Superior temporal gyrus (tissue), 1 donor: ENCODE measurements at regions not wholly inside any gene's neighbourhood (a gene's known extent, or its start where the extent isn't known, plus 50 kb on each side); places are given as distances from the start of the nearest gene placed in this dataset.

Source experiments
- DNase-seq: peaks from one replicate; pipeline ENCODE4 v3.0.0-alpha.2; 2016; ENCODE audit errors: extremely low spot score

GRCh38 chr5:61953913-61954312 lies 352.1 kb upstream of the KIF2A start:
- DNase-seq: no peak

DNA sequence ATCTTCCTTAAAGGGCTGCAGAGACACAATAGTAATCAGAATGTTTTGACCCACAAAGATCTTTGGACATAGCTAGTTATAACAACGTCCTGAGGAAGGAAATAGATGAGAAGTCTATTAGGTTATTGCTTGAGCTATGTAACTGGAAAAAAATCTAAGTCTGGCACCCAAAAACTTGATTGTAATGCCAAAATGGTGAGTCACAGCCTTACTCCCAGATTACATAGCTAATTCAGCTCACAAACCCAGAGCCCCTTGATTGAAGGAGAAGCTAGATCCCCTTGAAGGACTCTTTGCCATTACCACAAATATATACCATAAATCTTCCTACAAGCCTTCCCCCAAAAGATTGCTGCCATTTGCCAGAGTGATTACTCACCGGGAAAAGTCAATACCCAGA lies 341.8 kb upstream of the KIF2A start:
- DNase-seq: no peak

GRCh38 chr5:61965069-61965468 lies 340.9 kb upstream of the KIF2A start:
- DNase-seq: no peak

DNA sequence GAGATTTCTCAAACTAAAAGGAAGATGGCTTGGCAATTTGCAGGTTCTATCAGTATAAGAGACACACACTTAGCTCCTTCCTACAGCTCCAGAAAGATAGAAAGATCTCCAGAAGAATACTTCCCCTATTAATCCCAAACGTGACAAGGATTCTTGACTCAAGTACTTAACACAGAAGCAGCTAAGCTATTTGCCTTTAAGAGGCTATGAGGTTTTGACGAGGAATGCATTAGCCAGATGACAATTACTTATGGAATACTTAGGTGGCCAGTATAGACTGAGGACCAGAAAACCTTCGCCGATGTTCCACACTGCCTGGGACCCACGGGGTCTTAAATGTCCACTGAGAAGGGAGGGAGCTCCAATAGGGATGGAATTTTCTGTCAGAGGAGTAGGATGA lies 340.5 kb upstream of the KIF2A start:
- no peak for DNase-seq

- no peak for DNase-seq
Observed at GRCh38 chr5:61966296-61966955, 339.6 kb upstream of the KIF2A start.

DNA sequence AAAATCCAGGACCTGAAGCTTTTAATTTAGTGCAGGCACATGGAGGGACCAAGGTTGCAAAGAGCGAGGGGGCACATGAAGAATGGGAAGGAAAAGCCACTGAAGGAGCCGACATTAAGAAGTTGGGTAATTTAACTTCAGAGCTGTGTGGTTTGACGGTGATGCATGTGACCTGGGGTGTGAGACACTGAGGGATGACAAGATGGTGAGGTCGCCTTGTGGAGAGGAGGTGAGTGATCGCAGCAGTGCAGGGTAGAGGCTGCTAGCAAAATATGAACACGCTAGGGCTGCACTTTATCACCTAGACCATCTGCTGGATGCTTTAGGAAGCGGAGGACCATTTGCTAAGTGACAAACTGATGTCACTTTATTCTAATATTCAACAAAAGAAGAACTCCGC lies 339.0 kb upstream of the KIF2A start:
- no peak for DNase-seq

DNA sequence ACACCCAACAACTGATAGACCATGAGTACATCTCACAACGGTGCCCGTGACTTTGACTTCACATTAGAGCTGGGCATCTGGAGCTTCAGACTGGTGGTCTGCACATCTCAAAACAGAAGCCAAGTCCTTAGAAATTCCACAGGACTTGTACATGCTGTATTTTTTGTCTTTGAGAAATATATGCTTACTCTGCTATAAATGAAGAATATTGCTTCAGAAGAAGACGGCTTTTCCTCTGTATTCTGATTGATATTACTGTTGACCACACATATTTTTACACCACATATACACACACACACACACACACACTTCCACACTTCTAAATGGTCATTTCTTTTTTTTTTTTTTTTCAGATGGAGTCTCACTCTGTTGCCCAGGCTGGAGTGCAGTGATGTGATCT lies 338.3 kb upstream of the KIF2A start:
- no peak for DNase-seq

GRCh38 chr5:61969347-61969746 lies 336.7 kb upstream of the KIF2A start:
- DNase-seq: no peak

DNA sequence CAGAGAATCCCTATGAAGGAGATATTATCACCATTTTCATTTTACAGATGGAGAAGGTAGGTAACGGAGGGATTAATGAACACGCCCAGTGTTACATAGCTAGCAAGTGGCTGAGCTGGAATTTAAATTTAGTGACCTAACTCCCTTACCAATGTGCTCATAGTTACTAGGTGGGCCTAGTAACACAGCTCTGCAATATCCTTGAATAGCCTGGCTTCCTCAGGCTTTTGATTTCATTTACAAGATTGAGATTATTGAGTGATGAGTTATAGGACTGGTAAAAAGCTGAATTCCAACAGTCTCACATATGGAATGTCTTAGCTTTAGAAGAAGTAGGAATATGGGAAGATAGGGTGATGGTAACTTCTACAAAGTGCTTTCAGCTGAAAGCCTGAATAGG lies 336.3 kb upstream of the KIF2A start:
- DNase-seq: no peak

DNA sequence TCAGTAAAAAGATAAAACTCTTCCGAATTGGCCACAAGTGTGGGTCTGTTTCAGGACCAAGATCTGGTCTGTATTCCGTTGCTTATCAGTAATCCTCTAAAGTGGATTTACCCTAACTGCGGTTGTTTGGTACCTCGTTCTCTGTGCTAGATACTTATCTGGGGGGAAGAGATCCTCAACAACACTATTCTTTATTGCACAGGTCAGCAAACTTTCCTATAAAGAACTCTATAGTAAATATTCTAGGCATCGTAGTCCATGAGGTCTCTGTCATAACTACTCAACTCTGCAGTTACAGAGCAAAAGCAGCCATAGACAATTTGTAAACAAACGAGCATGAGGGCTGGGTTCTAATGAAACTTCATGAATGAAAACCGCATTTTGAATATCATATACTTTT lies 335.8 kb upstream of the KIF2A start:
- no peak for DNase-seq

DNA sequence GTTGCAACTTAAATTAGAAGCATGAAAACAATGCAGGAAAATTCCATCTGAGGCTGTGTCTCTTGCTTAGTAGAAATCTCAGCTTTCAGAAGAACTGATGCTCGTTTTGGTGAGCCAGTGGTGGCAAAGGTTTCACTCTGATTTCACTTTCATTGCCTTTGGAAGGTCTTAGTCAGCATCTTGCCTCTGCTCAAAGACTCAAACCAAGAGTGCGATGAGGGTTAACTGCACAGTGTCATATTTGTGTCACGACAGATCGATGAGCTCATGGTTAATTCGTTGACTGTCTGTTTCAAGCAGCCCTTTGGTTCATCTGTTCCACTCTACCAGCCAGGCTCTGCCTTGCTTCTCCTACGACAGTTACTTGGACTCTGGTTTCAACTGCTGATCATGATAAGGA lies 331.3 kb upstream of the KIF2A start:
- DNase-seq: no peak

DNA sequence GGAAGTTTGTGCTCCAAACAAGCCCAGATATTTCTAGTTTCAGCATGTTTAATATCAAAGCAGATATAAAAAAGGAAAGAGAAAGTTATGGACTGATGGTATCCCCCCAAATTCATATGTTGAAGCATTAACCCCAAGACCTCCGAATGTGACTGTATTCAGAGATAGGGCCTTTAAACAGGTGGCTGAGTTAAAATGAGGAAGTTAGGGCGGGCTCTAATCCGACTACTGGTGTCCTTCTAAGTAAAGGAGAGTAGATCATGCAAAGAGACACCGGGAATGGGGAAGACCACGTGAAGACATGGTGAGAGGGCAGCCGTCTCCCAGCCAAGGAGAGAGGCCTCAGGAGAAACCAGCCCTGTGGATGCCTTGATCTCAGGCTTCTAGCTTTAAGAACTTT lies 324.1 kb upstream of the KIF2A start:
- no peak for DNase-seq

DNA sequence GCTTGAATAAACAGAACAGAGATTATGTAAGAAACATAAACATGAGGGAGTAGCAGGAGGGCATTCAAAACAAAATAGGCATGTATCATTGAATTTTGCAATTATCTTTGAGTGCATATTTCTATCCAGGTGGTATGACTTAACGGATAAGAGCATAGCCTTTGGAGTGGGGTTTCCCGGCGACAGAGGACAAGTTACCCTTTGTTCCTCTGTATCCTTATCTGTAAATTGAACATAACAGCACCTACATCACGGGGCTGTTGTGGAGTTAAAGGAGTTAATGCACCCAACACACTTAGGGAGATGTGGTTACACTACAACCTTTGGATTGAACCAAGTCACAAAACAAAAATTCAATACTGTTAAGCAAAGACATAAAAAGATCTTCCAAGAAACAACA lies 314.6 kb upstream of the KIF2A start:
- no peak for DNase-seq

DNA sequence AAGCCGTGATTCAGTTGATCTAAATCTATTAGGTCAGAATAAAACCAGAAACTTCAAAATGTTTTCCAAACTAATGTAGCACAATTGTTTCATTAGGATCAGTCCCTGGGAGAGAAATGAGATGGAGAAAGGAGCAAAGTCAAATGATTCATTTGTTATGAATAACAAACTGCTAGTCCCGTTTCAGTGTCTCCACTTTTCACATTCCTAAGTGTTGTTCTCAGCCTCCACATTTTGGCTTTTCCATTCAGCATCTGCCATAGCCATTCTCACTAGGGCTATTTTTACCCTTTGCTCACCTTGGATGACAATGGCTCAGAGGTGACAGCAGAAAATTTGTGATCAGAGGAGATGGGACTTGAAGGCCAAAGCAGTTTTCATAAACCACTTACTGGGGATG lies 314.1 kb upstream of the KIF2A start:
- no peak for DNase-seq

GRCh38 chr5:61993295-61993927 lies 312.6 kb upstream of the KIF2A start:
- DNase-seq: no peak

DNA sequence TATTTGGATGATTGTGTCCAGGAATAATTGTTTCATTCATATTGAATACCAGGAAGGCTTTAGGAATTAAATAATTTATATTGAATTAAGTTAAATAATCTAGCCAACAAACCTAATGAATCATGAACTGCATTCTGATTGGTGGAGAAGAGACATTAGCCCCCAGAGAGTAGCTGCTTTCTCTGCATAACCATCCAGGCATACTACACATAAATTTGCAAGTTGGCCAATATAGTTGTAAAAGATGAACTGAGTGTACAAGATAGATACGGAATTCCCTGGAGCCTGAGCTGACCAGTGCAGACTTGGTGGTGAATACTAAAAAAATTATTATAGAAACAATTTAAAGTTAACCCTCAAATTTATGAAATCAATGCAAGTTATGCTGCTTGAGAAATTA lies 311.8 kb upstream of the KIF2A start:
- no peak for DNase-seq

GRCh38 chr5:61995486-61995885 lies 310.5 kb upstream of the KIF2A start:
- no peak for DNase-seq

- DNase-seq: no peak
Observed at GRCh38 chr5:61999371-61999770, 306.6 kb upstream of the KIF2A start.

DNA sequence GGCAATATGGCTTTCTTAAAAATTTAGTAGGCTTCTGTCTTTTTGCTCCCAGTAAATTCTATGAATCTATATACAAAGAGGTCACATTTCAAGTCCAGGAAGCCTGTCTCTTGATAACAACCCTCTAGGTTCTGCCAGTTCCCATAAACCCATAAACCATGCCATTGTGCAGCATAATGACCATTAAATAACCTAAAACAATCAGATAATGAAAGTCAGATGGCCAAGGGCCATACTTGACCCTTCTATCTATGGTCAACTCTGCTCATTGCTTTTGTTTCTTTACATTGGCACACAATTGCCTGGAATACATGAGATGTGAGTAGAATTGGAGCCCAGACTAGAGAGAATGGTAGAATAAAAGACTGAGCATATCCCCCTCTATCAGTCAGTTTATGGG lies 305.4 kb upstream of the KIF2A start:
- DNase-seq: no peak

GRCh38 chr5:62001640-62002039 lies 304.4 kb upstream of the KIF2A start:
- DNase-seq: no peak

GRCh38 chr5:62002436-62002835 lies 303.6 kb upstream of the KIF2A start:
- DNase-seq: no peak

DNA sequence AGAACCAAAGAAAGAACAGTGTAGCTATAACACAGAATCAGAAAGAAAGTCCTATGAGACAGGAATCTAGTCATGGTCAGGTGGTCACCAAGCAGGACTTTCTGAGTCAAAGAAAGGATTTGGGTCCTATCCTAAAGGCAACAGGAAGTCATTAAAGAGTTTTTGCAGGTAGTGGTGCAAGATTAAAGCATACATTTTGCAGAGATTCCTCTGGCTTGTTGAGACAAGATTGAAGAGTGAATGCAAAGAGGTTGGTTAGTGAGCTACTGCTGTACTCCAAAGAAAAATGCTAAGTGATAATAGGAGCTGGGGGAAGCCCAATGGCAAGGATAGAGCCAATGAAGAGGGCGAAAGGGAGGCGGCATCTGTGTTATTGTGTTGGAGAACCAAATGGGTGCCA lies 300.5 kb upstream of the KIF2A start:
- DNase-seq: no peak

- DNase-seq: no peak
Observed at GRCh38 chr5:62007457-62007856, 298.5 kb upstream of the KIF2A start.

GRCh38 chr5:62011089-62011664 lies 294.8 kb upstream of the KIF2A start:
- no peak for DNase-seq
